ENCODE measurements at regions not wholly inside any gene's neighbourhood (a gene's known extent, or its start where the extent isn't known, plus 50 kb on each side); places are given as distances from the start of the nearest gene placed in this dataset.

DNA sequence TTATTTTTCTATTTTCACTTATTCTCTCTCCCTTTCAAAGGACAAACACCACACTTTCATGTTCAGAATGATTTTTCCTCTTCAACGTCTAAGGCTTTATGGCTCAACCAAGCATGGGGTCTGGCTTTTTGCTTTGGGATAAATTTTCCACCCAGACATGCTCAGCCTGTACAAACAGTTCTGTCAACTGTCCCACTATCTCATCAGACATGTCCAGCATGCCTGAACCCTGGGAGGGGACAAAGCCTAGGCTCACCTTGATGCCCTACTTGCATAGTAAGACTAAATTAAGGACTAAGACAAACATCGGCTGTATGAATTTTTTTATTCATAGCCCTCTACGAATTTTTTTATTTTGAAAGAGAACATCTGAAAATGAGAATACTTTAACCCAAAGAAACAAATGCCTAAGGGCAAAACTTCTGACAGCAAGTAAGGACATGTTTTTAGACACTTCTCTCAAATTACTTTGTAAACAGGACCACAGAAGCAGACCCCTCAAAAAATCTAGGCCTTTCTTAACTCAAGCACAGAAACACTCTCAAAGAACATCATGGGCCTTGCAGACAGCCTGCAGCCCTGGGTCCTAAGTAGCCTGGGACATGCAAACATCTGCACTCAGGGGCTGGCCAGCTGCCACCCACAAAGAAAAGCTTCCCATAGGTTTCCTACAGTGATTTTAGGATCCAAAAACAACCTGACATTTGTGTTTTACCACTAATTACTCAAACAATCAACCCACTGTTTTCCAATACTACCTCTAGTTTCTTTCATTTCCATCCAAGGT lies 72.3 kb upstream of the PALMD start:
- Histone ChIP-seq H3K27me3 (ENCODE audit: control insufficient read depth in 1 of 2, insufficient read depth in 2 of 2, low read length in 2 of 2) (no peaks in the 10 kb centered on the region), H3K4me1 (ENCODE audit: insufficient read depth, low read length) (no peaks in the 10 kb centered on the region), H3K4me3 (ENCODE audit: low read length) (no peak overlapping the region), H3K36me3 (ENCODE audit: insufficient read depth, low read length) (no peaks in the 10 kb centered on the region), H3K27ac (ENCODE audit: low read depth in 1 of 2, low read length in 2 of 2) (no peak overlapping the region), H3K9me3 (ENCODE audit: control insufficient read depth in 1 of 2, insufficient read depth in 1 of 2, low read length in 2 of 2) (no peaks in the 10 kb centered on the region)
- H3K27ac Mint-ChIP-seq: no peak overlapping the region
- H3K36me3 Mint-ChIP-seq (ENCODE audit: low read depth): no peaks in the 10 kb centered on the region
- H3K9me3 Mint-ChIP-seq: no peaks in the 10 kb centered on the region
- H3K4me1 Mint-ChIP-seq (ENCODE audit: low read depth): no peaks in the 10 kb centered on the region
- intact Hi-C loops (cut with DNase I, micrococcal nuclease): no loop called here
- ATAC-seq (ENCODE audit: poor library complexity): no peak
- no peak overlapping the region for H3K4me3 Mint-ChIP-seq
- DNase-seq: no peak
- CTCF ChIA-PET: no interaction called here
- peaks cover 13% of the 10 kb centered on the region for H3K27me3 Mint-ChIP-seq
- TF ChIP-seq, protein P1, sequence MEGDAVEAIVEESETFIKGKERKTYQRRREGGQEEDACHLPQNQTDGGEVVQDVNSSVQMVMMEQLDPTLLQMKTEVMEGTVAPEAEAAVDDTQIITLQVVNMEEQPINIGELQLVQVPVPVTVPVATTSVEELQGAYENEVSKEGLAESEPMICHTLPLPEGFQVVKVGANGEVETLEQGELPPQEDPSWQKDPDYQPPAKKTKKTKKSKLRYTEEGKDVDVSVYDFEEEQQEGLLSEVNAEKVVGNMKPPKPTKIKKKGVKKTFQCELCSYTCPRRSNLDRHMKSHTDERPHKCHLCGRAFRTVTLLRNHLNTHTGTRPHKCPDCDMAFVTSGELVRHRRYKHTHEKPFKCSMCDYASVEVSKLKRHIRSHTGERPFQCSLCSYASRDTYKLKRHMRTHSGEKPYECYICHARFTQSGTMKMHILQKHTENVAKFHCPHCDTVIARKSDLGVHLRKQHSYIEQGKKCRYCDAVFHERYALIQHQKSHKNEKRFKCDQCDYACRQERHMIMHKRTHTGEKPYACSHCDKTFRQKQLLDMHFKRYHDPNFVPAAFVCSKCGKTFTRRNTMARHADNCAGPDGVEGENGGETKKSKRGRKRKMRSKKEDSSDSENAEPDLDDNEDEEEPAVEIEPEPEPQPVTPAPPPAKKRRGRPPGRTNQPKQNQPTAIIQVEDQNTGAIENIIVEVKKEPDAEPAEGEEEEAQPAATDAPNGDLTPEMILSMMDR (IDR thresholded peaks at IDR 0.05): no peak
- POLR2A ChIA-PET: no interaction called here

DNA sequence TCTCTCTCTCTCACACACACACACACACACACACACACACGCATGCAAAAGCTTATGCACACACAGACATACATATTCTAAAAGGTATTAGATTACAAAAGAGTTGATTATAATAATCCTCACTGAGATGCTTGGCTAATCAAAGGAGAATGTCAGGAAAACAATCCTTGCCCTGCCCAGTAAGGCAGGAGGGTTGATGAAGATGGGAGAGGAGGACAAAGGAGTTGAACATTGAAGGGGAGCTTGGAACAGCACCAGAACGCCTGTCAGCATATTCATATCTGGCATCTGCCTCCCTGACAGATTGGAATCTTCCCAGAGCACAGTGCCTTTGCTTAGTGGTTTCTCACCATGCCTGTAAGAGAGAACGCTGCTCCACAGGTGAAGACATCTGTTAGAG lies 68.6 kb upstream of the PALMD start:
- Mint-ChIP-seq H3K36me3 (ENCODE audit: low read depth) (no peaks in the 10 kb centered on the region), H3K4me1 (ENCODE audit: low read depth) (no peaks in the 10 kb centered on the region), H3K27me3 (peaks cover 13% of the 10 kb centered on the region), H3K27ac (no peak overlapping the region), H3K4me3 (no peak overlapping the region), H3K9me3 (no peaks in the 10 kb centered on the region)
- CTCF ChIA-PET: no interaction called here
- TF ChIP-seq, protein P1 (IDR thresholded peaks at IDR 0.05): no peak
- no peaks in the 10 kb centered on the region for H3K27me3 ChIP-seq (ENCODE audit: control insufficient read depth in 1 of 2, insufficient read depth in 2 of 2, low read length in 2 of 2)
- ATAC-seq (ENCODE audit: poor library complexity) (no peak), DNase-seq (no peak)
- no peaks in the 10 kb centered on the region for H3K9me3 ChIP-seq (ENCODE audit: control insufficient read depth in 1 of 2, insufficient read depth in 1 of 2, low read length in 2 of 2)
- no peak overlapping the region for H3K4me3 ChIP-seq (ENCODE audit: low read length)
- no peak overlapping the region for H3K27ac ChIP-seq (ENCODE audit: low read depth in 1 of 2, low read length in 2 of 2)
- intact Hi-C loops (cut with DNase I, micrococcal nuclease): no loop called here
- no peaks in the 10 kb centered on the region for H3K36me3 ChIP-seq (ENCODE audit: insufficient read depth, low read length)
- POLR2A ChIA-PET: no interaction called here
- no peaks in the 10 kb centered on the region for H3K4me1 ChIP-seq (ENCODE audit: insufficient read depth, low read length)

DNA sequence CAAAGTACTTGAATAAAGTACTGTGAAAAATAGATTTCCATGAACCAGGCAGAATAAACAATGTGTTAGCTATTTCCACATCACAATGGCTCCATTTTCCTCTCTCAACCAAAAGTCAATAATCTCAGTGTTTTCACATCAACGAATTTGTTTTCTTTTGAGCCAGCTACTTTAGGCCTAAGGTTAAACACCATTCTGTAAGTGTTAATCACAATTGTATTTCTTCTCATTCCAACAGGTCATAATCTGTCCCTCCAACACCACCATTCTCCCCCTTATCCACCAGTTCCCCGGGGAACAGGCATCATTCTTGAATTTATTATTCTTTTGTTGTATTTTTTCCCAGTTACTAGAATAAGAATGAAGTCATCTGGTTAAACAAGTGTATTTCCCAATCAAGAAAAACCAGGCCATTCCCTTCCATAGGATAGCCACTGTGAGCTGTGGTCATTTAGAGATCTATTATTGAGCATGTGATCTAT lies 66.2 kb upstream of the PALMD start:
- no peak overlapping the region for H3K27ac Mint-ChIP-seq
- no peaks in the 10 kb centered on the region for H3K36me3 Mint-ChIP-seq (ENCODE audit: low read depth)
- H3K4me3 Mint-ChIP-seq: no peak overlapping the region
- H3K9me3 Mint-ChIP-seq: no peaks in the 10 kb centered on the region
- TF ChIP-seq, protein P1 (IDR thresholded peaks at IDR 0.05): no peak
- ChIA-PET CTCF (no interaction called here), POLR2A (no interaction called here)
- Histone ChIP-seq H3K36me3 (ENCODE audit: insufficient read depth, low read length) (no peaks in the 10 kb centered on the region), H3K4me3 (ENCODE audit: low read length) (no peak overlapping the region), H3K27me3 (ENCODE audit: control insufficient read depth in 1 of 2, insufficient read depth in 2 of 2, low read length in 2 of 2) (no peaks in the 10 kb centered on the region), H3K27ac (ENCODE audit: low read depth in 1 of 2, low read length in 2 of 2) (no peak overlapping the region), H3K4me1 (ENCODE audit: insufficient read depth, low read length) (no peaks in the 10 kb centered on the region), H3K9me3 (ENCODE audit: control insufficient read depth in 1 of 2, insufficient read depth in 1 of 2, low read length in 2 of 2) (no peaks in the 10 kb centered on the region)
- DNase-seq (no peak), ATAC-seq (ENCODE audit: poor library complexity) (no peak)
- H3K4me1 Mint-ChIP-seq (ENCODE audit: low read depth): no peaks in the 10 kb centered on the region
- H3K27me3 Mint-ChIP-seq: peaks cover 3% of the 10 kb centered on the region
- intact Hi-C loops (cut with DNase I, micrococcal nuclease): no loop called here

Measured in CD4-positive, alpha-beta T cell (primary cell).